ENCODE measurements at regions not wholly inside any gene's neighbourhood (a gene's known extent, or its start where the extent isn't known, plus 50 kb on each side); places are given as distances from the start of the nearest gene placed in this dataset.

- no TSS peak for BruUV-seq (replicated peaks)
- intact Hi-C loops (cut with micrococcal nuclease) (no loop called here), dilution Hi-C loops (cut with MboI; ENCODE audit: extremely low pct_ligation_motif_present, low sequenced_read_pairs) (no loop called here)
- Histone ChIP-seq H3K27ac (ENCODE audit: insufficient read depth, low read depth, low read length) (no peak overlapping the region), H3K4me1 (ENCODE audit: control insufficient read depth, extremely low read depth, insufficient read depth, low read length) (no peaks in the 10 kb centered on the region), H3K9me3 (replicated peaks; ENCODE audit: control insufficient read depth, insufficient read depth, low read length) (no peaks in the 10 kb centered on the region), H3K9me1 (replicated peaks; ENCODE audit: control insufficient read depth, extremely low read depth, insufficient read depth, low read length) (no peaks in the 10 kb centered on the region), H4K20me1 (replicated peaks; ENCODE audit: control insufficient read depth, extremely low read depth, insufficient read depth, low read length) (no peaks in the 10 kb centered on the region), H3K9ac (replicated peaks; ENCODE audit: extremely low read depth, insufficient read depth, low read length) (no peak overlapping the region), H3K36me3 (ENCODE audit: control insufficient read depth in 2 of 2, extremely low read depth in 1 of 2, insufficient read depth in 2 of 2, low read length in 2 of 2) (no peaks in the 10 kb centered on the region), H3K27me3 (ENCODE audit: control insufficient read depth in 2 of 2, insufficient read depth in 2 of 2, low read length in 2 of 2) (no peaks in the 10 kb centered on the region), H3K79me2 (ENCODE audit: control insufficient read depth, insufficient read depth, low read length) (no peaks in the 10 kb centered on the region), H2AFZ (ENCODE audit: low read depth, low read length) (no peak overlapping the region), H3K4me3 (replicated peaks in 1 of 3; ENCODE audit: insufficient read depth in 1 of 3, low read depth in 1 of 3, low read length in 3 of 3) (no peak overlapping the region), H3K4me2 (ENCODE audit: insufficient read depth, low read length) (no peak overlapping the region)
- ChIA-PET POLR2A (no interaction called here), CTCF (no interaction called here)
- FAIRE-seq (no peak), DNase-seq (ENCODE audit: low read depth, low spot score) (no peak)
- no peak for TF ChIP-seq MYC (IDR thresholded peaks at IDR 0.05; ENCODE audit: low read depth, low read length)
- no peak for TF ChIP-seq JUN (IDR thresholded peaks at IDR 0.05; ENCODE audit: borderline replicate concordance, insufficient read depth, insufficient read length, low read depth)
- TF ChIP-seq POLR2A (IDR thresholded peaks at IDR 0.05; ENCODE audit: low read depth, low read length), result no peak
- no peak for TF ChIP-seq MAX (IDR thresholded peaks at IDR 0.05; ENCODE audit: insufficient read depth, insufficient read length)
- no peak for TF ChIP-seq CTCF (IDR thresholded peaks at IDR 0.05; ENCODE audit: extremely low read depth in 1 of 2, insufficient read depth in 1 of 2, low read depth in 1 of 2, low read length in 2 of 2)
- TF ChIP-seq EZH2 (IDR thresholded peaks at IDR 0.05; ENCODE audit: borderline replicate concordance, low read depth, low read length, severe bottlenecking), result no peak
- TF ChIP-seq FOS (IDR thresholded peaks at IDR 0.05; ENCODE audit: borderline replicate concordance, insufficient read depth, low read length), result no peak
- TF ChIP-seq GATA2 (IDR thresholded peaks at IDR 0.05; ENCODE audit: insufficient read depth, insufficient read length, low read depth, low read length), result no peak
- TF ChIP-seq POLR2AphosphoS5 (IDR thresholded peaks at IDR 0.05; ENCODE audit: insufficient read depth, low read depth, low read length), result no peak
Observed at GRCh38 chr1:164918140-164918539, 359.2 kb downstream of the PBX1 start.

All from endothelial cell of umbilical vein (primary cell).